CD4-positive, alpha-beta T cell treated with Interleukin-12 subunit alpha and Interleukin-12 subunit beta, for 1 hour (primary cell): ENCODE measurements at regions not wholly inside any gene's neighbourhood (a gene's known extent, or its start where the extent isn't known, plus 50 kb on each side); places are given as distances from the start of the nearest gene placed in this dataset.

Experiments used
- DNase-seq: peaks from one replicate; pipeline ENCODE4 v3.0.0-alpha.2; 2020

DNA sequence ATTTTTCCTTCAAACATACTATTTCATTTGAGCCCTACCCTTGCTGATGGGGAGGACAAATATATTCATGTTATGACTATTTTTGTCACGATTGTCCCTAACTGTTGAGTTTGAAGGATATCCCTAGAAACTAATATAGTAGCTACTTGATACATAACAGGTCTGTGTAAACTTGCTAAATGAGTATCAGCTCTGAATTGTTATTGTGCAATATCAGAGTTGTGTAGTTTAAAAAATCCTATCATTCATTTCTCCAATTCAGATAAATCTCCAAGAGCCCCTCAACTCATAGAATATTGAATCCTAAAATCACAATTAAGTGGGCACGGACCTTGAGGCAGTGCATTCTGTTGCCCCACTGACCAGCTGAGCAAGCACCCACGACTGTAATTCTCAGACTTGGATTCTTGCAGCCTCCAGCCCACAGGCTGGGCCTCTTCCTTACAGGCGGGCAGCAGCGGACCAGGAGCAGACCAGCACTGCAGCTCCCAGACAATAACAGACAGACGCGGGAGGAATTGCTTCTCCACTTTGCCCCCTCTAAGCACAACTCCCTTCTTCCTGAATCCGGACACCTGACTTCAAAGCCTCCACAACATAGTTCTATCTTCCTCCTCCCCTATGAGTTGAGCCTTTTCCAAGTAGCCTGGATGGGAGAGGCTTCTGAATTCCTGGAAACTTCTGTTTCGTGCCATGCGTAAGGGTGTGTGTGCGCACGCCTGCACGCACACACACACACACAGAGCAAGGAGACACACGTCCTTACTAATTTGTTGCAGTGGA lies 337.6 kb upstream of the ARGLU1 start:
- no peak for DNase-seq

DNA sequence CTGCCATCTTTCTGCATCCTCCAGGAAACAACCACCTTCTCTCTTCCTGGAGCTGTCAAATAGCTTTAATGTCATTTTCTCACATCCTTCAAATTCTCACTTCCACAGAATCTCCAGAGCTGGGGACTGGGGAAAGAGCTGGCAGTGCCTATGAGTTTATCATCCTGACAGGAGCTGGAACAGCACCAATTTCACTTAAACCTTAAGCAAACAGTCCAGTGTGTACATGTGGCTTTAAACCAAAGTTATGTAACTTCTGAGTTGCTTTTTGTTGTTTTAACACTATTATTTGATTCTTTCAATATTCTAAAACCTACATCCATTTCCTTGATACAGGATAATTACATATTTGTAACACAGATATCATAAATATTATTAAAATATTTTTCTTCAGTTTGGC lies 331.5 kb upstream of the ARGLU1 start:
- DNase-seq, result no peak

DNA sequence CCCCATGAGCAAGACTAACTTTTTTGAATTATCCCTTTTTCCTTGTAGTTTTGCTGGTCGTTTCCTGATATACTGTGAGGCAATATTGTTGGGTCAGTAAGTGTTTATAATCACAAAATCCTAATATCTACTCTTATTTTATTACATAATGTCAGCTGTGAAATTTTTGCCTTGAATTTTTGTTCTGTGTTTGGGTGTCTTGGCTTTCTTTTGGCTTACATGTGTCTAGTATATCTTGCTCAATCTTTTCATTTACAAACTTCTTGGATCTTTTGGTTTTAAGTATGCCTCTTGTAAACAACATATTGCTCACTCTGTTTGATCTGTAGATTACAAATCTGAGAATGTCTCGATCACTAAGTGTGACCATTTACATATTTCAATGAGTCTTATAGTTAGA lies 330.3 kb upstream of the ARGLU1 start:
- DNase-seq, result no peak

GRCh38 chr13:106888148-106888547 lies 320.2 kb upstream of the ARGLU1 start:
- no peak for DNase-seq

GRCh38 chr13:106887686-106888085 lies 319.7 kb upstream of the ARGLU1 start:
- DNase-seq, result no peak

DNA sequence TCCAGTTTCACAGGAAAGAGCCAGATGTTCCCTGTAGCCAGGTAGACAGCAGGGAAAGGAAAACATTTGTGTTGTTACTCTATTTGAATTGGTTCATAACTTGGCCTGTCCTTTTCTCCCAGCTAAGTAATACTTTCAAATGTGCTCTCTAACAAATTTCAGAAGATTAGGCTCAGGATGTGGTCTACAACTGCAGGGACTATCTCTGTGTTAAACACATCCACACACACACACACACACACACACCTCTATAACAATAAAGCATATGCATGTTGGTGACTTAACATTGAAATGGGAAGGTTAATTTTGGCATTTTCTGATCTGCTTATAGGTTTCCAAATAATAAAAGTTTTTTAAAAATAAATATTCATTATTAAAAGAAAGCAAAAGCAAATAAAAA lies 316.0 kb upstream of the ARGLU1 start:
- DNase-seq, result no peak

DNA sequence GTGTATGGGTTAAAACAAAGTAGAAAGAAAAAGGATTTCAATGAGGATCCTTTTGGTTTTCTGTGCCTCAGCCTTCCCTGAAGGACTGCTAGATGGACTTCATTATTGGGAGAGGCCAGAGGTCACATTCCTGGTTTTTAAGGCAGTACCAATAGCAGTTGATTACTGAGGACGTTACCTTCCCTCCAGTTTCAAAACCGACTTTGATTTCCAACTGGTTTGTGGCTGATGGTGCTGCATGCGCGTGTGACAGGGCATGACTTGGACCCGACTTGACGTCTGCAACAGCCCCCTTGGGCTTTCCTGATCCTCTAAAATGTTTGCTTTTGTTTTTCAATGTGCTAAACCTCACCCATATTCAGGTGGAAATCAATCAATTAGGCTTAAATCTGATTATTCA lies 314.3 kb upstream of the ARGLU1 start:
- DNase-seq, result no peak

DNA sequence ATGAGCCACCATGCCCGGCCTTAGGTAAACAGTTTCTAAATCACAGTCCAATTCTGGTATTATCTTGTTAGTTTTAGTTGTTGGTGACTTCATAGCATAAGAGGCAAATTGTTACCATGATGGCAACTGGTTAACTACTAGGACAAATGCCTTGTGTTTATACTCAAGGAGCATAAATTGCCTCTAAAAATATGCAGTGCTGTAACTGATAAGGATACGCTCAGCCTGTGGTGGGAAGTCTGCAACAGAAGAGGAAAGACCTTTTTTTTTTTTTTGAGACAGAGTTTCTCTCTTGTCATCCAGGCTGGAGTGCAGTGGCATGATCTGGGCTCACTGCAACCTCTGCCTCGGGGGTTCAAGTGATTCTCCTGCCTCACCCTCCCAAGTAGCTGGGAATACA lies 311.9 kb upstream of the ARGLU1 start:
- DNase-seq, result no peak

DNA sequence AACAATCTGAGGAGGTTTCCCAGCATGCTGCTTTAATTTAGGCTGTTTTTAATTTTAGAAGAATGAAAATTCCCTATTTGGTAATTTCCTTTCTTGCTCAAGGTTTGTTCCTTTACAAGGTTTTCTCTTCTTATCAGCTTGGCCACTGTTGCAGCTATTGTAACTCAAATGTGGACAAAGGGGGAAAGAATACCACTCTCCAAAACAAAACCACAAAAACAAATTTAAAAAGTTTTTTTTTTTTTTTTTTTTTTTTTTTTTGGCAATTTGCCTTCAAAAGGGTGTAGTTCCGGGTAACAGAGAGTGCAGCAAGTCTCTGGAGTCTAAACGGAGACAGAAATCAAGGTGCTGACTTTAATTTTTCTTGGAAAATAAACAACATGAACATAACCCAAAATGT lies 306.4 kb upstream of the ARGLU1 start:
- DNase-seq, result no peak

- no peak for DNase-seq
Measured at GRCh38 chr13:106873810-106874209, 305.9 kb upstream of the ARGLU1 start.

- DNase-seq, result no peak
Measured at GRCh38 chr13:106867249-106867648, 299.3 kb upstream of the ARGLU1 start.

DNA sequence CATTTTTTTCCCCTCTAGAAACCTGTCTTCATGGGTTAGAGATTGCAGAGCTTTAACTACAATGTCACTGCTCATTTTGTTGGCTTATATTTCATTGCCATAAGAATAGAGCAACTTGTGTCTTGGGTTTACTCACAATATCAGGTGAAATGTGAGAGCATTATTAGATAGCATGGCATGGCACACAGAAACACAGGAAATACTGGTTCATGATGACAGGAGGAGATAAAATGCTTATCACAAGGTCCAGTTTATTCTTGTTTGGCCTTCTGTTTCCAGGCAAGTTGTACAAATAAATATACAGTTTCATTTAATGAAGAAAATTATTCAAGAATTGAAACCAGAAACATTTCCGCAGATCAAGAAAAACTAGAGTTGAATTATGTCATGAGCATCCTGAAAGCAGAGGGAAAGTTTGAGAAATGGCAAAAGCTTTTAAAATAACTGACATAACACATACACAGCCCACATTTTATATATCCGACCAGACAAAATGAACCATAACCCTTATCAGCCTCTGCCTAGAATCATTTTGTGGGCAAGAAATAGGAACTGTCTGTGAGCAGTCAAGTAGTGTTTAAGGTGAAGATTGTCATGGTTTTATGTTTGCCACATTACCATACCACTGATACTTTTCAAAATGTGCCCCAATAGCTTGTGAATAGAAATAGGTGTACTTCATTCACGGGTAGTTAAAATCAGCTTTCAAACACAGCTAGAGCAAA lies 297.9 kb upstream of the ARGLU1 start:
- no peak for DNase-seq

DNA sequence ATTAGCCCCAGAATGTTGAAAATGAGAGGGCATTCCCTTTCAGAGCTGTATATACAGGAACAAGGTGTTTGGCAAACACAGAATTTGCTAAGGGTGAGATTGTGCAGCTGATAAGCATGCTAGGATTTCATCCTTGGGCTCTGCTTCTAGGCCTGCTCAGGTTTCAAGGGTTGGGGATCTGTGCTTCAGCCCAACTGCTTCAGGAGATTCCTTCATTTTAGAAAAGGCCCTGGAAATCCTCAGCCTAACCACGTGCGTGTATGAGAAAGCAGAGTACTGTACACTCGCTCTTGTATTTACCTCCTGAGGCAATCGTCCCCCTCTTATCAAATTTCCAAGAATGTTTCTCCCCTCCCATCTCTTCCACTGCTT lies 291.6 kb upstream of the ARGLU1 start:
- DNase-seq, result no peak

DNA sequence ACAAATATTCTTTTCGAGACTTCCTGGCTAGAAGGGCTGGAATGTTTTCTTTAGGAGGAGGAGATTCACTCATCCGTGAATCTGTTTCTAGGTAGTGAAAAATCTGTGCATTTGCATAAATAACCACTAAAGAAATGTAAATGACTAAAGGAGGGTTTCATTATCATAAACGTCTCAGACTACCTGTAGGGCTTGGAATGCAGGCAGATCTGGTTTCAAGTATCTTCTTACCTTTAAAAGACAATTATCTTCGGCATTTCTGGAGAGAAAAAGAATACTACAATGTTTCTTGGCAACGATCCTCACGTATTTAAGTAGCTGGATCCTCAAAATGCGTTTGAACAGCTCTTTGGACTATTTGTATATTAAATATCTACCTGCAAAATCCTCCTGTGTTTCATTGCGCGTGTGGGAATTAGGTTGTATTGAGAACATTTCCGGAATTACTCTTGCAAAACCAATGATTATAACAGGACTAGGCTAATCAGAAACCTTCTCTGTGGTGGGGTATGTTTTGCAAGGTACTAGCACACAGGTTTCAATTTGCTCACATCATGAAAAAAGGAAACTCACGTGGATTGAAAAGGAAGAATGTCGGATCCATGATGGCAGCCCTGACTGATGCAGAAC lies 291.1 kb upstream of the ARGLU1 start:
- no peak for DNase-seq

DNA sequence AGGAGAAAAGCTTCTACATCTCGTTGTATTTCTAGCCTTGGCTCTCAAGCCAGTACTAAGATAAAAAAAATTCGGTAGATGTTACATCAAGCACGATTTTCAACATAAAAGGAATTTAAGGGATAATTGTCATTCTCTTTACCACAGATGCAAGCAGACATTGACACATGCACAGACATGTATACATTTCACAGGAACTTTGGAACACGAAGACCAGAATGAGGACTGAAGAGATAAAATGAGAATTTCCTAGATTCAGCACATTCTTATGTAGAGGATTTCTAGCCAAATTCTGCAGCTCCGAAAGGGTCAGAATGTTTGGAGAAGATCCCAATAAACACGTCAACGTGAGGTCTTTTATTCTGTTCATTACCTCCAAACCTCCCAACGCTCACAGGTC lies 284.5 kb upstream of the ARGLU1 start:
- DNase-seq, result no peak

DNA sequence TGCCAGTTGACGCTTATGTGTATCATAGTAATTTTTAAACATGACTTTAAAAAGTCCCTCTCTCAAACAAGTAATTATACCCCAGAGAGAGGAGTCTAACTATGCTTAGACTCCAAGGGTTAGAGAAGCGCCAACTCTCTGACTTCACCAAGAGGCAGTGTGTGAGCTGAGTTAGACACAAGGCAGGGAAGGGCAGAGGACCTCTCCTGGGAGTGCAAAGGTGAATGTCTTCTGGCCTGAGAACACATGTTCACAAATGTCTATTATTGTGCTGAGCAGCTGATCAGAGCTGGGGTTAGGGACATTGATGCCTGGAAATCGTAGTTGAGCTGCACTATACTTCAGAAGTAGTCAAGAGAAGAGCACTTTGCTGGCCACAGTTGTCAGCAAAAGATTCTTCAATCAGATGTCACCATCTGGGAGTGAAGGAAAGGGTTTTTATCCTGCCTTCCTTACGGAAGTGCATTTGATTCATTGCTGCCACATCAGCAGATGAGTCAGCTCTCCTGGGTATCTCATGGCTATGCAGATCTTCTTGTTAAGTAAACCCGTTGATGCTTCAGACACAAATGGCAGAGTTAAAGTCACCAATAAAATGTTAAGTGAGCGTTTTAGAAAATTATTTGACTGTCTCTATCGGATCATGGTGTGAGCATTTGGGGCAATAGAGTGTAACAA lies 283.2 kb upstream of the ARGLU1 start:
- no peak for DNase-seq

DNA sequence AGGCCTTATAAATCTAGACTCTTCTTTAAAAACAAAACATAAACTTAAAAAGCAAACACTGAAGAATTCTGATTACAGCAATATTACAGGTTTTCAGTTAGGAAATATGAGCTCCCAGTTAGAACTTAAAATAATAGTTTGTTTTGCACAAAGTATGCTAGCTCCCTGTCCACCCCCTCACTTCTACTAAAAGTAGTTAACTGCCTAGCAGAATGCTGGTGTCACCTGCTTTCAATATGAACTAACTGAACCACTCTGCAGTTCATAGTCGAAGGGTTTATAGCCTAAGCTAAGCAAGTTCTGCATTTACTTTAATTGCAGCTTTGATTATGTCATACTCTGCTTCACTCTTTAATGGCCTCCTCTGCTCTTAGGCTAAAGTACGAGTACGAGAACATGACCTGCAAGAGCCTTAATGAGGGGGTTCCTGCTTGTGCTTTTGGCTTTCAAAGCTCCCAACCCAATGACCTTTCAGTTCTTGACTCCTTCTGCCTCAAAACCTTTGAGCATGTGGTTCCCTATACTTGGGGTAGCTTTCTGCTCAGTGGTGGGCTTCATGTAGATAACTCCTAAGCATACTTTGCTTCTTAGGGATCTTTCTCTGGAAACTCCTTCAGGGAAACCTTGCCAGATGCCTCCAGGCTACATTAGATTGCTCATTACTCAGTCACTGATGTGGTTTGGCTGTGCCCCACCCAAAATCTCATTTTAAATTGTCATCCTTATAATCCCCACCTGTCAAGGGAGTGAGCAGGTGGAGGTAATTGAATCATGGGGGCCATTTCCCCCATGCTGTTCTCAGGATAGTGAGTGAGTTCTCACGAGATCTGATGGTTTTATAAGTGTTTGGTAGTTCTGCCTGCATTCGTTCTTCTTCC lies 278.9 kb upstream of the ARGLU1 start:
- DNase-seq, result no peak

- no peak for DNase-seq
Measured at GRCh38 chr13:106836186-106836802, 268.4 kb upstream of the ARGLU1 start.

DNA sequence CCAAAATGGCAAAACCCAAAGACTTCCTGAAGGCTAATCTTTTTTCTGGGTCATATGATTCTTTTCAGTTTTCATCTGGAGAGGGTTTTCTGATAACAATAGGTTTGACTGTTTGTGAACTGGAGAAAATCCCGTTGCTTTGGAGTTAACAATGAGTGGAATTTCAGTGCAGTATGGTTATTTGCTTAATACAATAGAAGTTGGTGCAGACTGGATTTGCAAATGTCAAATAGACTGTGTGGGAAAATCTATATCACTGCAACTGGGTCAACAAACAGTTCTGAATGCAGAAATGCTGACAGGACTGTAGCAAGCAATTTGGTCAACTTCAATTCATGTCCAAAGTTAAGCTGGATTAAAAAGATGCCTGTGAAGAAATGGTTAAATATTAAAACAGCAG lies 267.5 kb upstream of the ARGLU1 start:
- DNase-seq, result no peak

- no peak for DNase-seq
Measured at GRCh38 chr13:106821979-106822378, 254.0 kb upstream of the ARGLU1 start.

GRCh38 chr13:106819413-106820180 lies 251.7 kb upstream of the ARGLU1 start:
- no peak for DNase-seq
